ENCODE measurements at regions not wholly inside any gene's neighbourhood (a gene's known extent, or its start where the extent isn't known, plus 50 kb on each side); places are given as distances from the start of the nearest gene placed in this dataset.

- Histone ChIP-seq H3K4me3 (ENCODE audit: low read length) (no peak overlapping the region), H2BK120ac (ENCODE audit: low read depth, low read length) (no peak overlapping the region), H3K36me3 (ENCODE audit: control insufficient read depth, insufficient read depth, low read length) (no peaks in the 10 kb centered on the region), H2BK15ac (replicated peaks; ENCODE audit: low read depth) (no peak overlapping the region), H2AK5ac (ENCODE audit: low read length) (no peak overlapping the region), H3K27ac (ENCODE audit: low read depth, low read length) (no peak overlapping the region), H3K23ac (ENCODE audit: low read length) (no peak overlapping the region), H3K79me1 (ENCODE audit: low read length) (no peaks in the 10 kb centered on the region), H3K79me2 (ENCODE audit: control insufficient read depth, insufficient read depth, low read length) (no peaks in the 10 kb centered on the region), H3K27me3 (ENCODE audit: insufficient read depth, low read length, poor library complexity) (no peaks in the 10 kb centered on the region), H4K5ac (ENCODE audit: low read length) (no peak overlapping the region), H2BK5ac (ENCODE audit: low read length) (no peak overlapping the region), H3K9ac (ENCODE audit: low read length) (no peak overlapping the region), H3K4me1 (ENCODE audit: control insufficient read depth, low read depth, low read length) (no peaks in the 10 kb centered on the region), H4K8ac (ENCODE audit: low read depth, low read length) (no peak overlapping the region), H3K56ac (ENCODE audit: low read length) (no peak overlapping the region), H3K4ac (ENCODE audit: low read depth, low read length) (no peak overlapping the region), H3K4me2 (ENCODE audit: low read length) (no peak overlapping the region), H3K18ac (ENCODE audit: low read length) (no peak overlapping the region)
- DNase-seq = no peak
- no CpG with 5 or more reads among the region's 6 CpGs for WGBS (ENCODE audit: extremely low coverage, insufficient coverage, low lambda C conversion rate)
These were observed 186.1 kb downstream of the SHANK2 start for GRCh38 chr11:71066311-71066710.

DNA sequence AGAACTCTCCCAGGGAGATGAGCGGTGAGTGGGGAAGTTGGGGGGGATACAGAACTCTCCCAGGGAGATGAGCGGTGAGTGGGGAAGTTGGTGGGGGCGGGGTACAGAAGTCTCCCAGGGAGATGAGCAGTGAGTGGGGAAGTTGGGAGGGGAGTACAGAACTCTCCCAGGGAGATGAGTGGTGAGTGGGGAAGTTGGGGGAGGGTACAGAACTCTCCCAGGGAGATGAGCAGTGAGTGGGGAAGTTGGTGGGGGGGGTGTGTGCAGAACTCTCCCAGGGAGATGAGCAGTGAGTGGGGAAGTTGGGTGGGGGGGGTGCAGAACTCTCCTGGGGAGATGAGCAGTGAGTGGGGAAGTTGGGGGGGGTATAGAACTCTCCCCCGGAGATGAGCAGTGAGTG lies 186.5 kb downstream of the SHANK2 start:
- WGBS (ENCODE audit: extremely low coverage, insufficient coverage, low lambda C conversion rate) = no CpG with 5 or more reads among the region's 4 CpGs
- H3K79me2 ChIP-seq (ENCODE audit: control insufficient read depth, insufficient read depth, low read length) = no peaks in the 10 kb centered on the region
- no peak overlapping the region for H2BK15ac ChIP-seq (replicated peaks; ENCODE audit: low read depth)
- H3K27ac ChIP-seq (ENCODE audit: low read depth, low read length) = no peak overlapping the region
- H2AK5ac ChIP-seq (ENCODE audit: low read length) = no peak overlapping the region
- no peak overlapping the region for H2BK5ac ChIP-seq (ENCODE audit: low read length)
- H3K23ac ChIP-seq (ENCODE audit: low read length) = no peak overlapping the region
- no peaks in the 10 kb centered on the region for H3K4me1 ChIP-seq (ENCODE audit: control insufficient read depth, low read depth, low read length)
- no peak overlapping the region for H2BK120ac ChIP-seq (ENCODE audit: low read depth, low read length)
- H3K4ac ChIP-seq (ENCODE audit: low read depth, low read length) = no peak overlapping the region
- H3K79me1 ChIP-seq (ENCODE audit: low read length) = no peaks in the 10 kb centered on the region
- no peak overlapping the region for H3K9ac ChIP-seq (ENCODE audit: low read length)
- H3K4me3 ChIP-seq (ENCODE audit: low read length) = no peak overlapping the region
- H4K5ac ChIP-seq (ENCODE audit: low read length) = no peak overlapping the region
- no peaks in the 10 kb centered on the region for H3K27me3 ChIP-seq (ENCODE audit: insufficient read depth, low read length, poor library complexity)
- no peak for DNase-seq
- no peaks in the 10 kb centered on the region for H3K36me3 ChIP-seq (ENCODE audit: control insufficient read depth, insufficient read depth, low read length)
- no peak overlapping the region for H3K18ac ChIP-seq (ENCODE audit: low read length)
- H3K4me2 ChIP-seq (ENCODE audit: low read length) = no peak overlapping the region
- H4K8ac ChIP-seq (ENCODE audit: low read depth, low read length) = no peak overlapping the region
- no peak overlapping the region for H3K56ac ChIP-seq (ENCODE audit: low read length)

DNA sequence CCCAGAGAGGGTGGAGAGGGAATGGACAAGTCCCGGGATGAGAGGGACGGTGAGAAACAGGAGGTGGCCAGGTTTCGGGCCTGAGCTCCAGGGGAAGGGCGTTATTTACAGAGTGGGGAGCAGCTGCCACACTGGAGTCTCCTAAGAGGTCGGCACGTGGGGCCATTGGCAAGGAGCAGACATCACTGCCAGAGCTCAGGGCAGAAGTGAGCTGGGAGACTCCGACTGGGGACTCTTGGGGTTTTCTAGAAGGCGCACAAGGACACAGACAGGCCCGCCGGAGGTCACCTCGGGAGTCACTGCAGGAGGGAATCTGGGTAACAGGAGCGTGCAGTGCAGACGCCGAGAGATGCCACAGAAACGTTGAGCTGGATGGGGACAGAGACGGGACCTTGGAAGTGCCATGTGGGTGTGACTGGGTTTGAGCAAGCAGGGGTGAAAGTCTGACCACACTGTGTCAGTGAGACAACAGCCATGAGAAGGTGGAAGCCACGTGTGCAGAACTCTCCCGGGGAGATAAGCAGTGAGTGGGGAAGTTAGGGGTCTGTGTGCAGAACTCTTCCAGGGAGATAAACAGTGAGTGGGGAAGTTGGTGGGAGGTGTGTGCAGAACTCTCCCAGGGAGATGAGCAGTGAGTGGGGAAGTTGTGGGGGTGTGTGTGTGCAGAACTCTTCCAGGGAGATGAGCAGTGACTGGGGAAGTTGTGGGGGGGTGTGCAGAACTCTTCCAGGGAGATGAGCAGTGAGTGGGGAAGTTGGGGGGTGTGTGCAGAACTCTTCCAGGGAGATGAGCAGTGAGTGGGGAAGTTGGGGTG lies 187.5 kb downstream of the SHANK2 start:
- Histone ChIP-seq H3K79me1 (ENCODE audit: low read length) (no peaks in the 10 kb centered on the region), H3K56ac (ENCODE audit: low read length) (no peak overlapping the region), H3K23ac (ENCODE audit: low read length) (no peak overlapping the region), H4K5ac (ENCODE audit: low read length) (no peak overlapping the region), H3K4me1 (ENCODE audit: control insufficient read depth, low read depth, low read length) (no peaks in the 10 kb centered on the region), H3K4me3 (ENCODE audit: low read length) (no peak overlapping the region), H3K36me3 (ENCODE audit: control insufficient read depth, insufficient read depth, low read length) (no peaks in the 10 kb centered on the region), H3K18ac (ENCODE audit: low read length) (no peak overlapping the region), H3K4me2 (ENCODE audit: low read length) (no peak overlapping the region), H3K79me2 (ENCODE audit: control insufficient read depth, insufficient read depth, low read length) (no peaks in the 10 kb centered on the region), H4K8ac (ENCODE audit: low read depth, low read length) (no peak overlapping the region), H2BK120ac (ENCODE audit: low read depth, low read length) (no peak overlapping the region), H3K27ac (ENCODE audit: low read depth, low read length) (no peak overlapping the region), H3K27me3 (ENCODE audit: insufficient read depth, low read length, poor library complexity) (no peaks in the 10 kb centered on the region), H2AK5ac (ENCODE audit: low read length) (no peak overlapping the region), H3K9ac (ENCODE audit: low read length) (no peak overlapping the region), H2BK5ac (ENCODE audit: low read length) (no peak overlapping the region), H3K4ac (ENCODE audit: low read depth, low read length) (no peak overlapping the region), H2BK15ac (replicated peaks; ENCODE audit: low read depth) (no peak overlapping the region)
- DNase-seq = no peak
- WGBS (ENCODE audit: extremely low coverage, insufficient coverage, low lambda C conversion rate) = no CpG with 5 or more reads among the region's 18 CpGs

- no peak overlapping the region for H2AK5ac ChIP-seq (ENCODE audit: low read length)
- no peaks in the 10 kb centered on the region for H3K4me1 ChIP-seq (ENCODE audit: control insufficient read depth, low read depth, low read length)
- H2BK120ac ChIP-seq (ENCODE audit: low read depth, low read length) = no peak overlapping the region
- H4K8ac ChIP-seq (ENCODE audit: low read depth, low read length) = no peak overlapping the region
- no peak overlapping the region for H3K4ac ChIP-seq (ENCODE audit: low read depth, low read length)
- H3K18ac ChIP-seq (ENCODE audit: low read length) = no peak overlapping the region
- H3K4me3 ChIP-seq (ENCODE audit: low read length) = no peak overlapping the region
- no peaks in the 10 kb centered on the region for H3K79me2 ChIP-seq (ENCODE audit: control insufficient read depth, insufficient read depth, low read length)
- H3K56ac ChIP-seq (ENCODE audit: low read length) = no peak overlapping the region
- no peak overlapping the region for H3K23ac ChIP-seq (ENCODE audit: low read length)
- H2BK5ac ChIP-seq (ENCODE audit: low read length) = no peak overlapping the region
- H4K5ac ChIP-seq (ENCODE audit: low read length) = no peak overlapping the region
- no peak overlapping the region for H3K4me2 ChIP-seq (ENCODE audit: low read length)
- H3K9ac ChIP-seq (ENCODE audit: low read length) = no peak overlapping the region
- no peak for DNase-seq
- no peaks in the 10 kb centered on the region for H3K27me3 ChIP-seq (ENCODE audit: insufficient read depth, low read length, poor library complexity)
- H3K27ac ChIP-seq (ENCODE audit: low read depth, low read length) = no peak overlapping the region
- WGBS (ENCODE audit: extremely low coverage, insufficient coverage, low lambda C conversion rate) = no CpG with 5 or more reads among the region's 7 CpGs
- H2BK15ac ChIP-seq (replicated peaks; ENCODE audit: low read depth) = no peak overlapping the region
- no peaks in the 10 kb centered on the region for H3K36me3 ChIP-seq (ENCODE audit: control insufficient read depth, insufficient read depth, low read length)
- no peaks in the 10 kb centered on the region for H3K79me1 ChIP-seq (ENCODE audit: low read length)
These were observed 188.2 kb downstream of the SHANK2 start for GRCh38 chr11:71064183-71064582.

DNA sequence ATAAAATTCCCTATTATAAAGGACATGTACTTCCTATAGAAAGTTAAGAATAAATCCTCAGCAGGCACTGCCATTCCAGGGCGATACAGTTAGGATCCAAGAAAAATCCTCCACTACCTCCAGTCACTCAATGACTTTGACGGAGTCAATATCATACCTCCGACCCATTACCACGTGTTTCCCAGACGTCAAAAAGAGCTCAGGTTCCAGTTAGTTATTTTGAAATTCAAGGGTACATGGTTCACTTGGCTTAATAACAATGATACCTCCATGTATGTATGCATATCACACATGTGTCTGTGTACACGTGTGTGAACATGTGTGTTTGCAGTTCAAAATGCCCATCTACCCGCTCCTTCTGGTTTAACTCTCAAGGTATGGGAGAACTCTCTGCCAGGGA lies 189.2 kb downstream of the SHANK2 start:
- Histone ChIP-seq H4K5ac (ENCODE audit: low read length) (no peak overlapping the region), H3K56ac (ENCODE audit: low read length) (no peak overlapping the region), H3K18ac (ENCODE audit: low read length) (no peak overlapping the region), H3K4me2 (ENCODE audit: low read length) (no peak overlapping the region), H2BK5ac (ENCODE audit: low read length) (no peak overlapping the region), H3K27me3 (ENCODE audit: insufficient read depth, low read length, poor library complexity) (no peaks in the 10 kb centered on the region), H2BK120ac (ENCODE audit: low read depth, low read length) (no peak overlapping the region), H2BK15ac (replicated peaks; ENCODE audit: low read depth) (no peak overlapping the region), H4K8ac (ENCODE audit: low read depth, low read length) (no peak overlapping the region), H3K27ac (ENCODE audit: low read depth, low read length) (no peak overlapping the region), H3K36me3 (ENCODE audit: control insufficient read depth, insufficient read depth, low read length) (no peaks in the 10 kb centered on the region), H3K9ac (ENCODE audit: low read length) (no peak overlapping the region), H3K4me3 (ENCODE audit: low read length) (no peak overlapping the region), H3K79me1 (ENCODE audit: low read length) (no peaks in the 10 kb centered on the region), H3K23ac (ENCODE audit: low read length) (no peak overlapping the region), H3K4me1 (ENCODE audit: control insufficient read depth, low read depth, low read length) (no peaks in the 10 kb centered on the region), H2AK5ac (ENCODE audit: low read length) (no peak overlapping the region), H3K79me2 (ENCODE audit: control insufficient read depth, insufficient read depth, low read length) (no peaks in the 10 kb centered on the region), H3K4ac (ENCODE audit: low read depth, low read length) (no peak overlapping the region)
- WGBS (ENCODE audit: extremely low coverage, insufficient coverage, low lambda C conversion rate) = no CpG with 5 or more reads among the region's 7 CpGs
- DNase-seq = no peak

- Histone ChIP-seq H3K4ac (ENCODE audit: low read depth, low read length) (no peak overlapping the region), H3K4me1 (ENCODE audit: control insufficient read depth, low read depth, low read length) (no peaks in the 10 kb centered on the region), H3K23ac (ENCODE audit: low read length) (no peak overlapping the region), H4K5ac (ENCODE audit: low read length) (no peak overlapping the region), H4K8ac (ENCODE audit: low read depth, low read length) (no peak overlapping the region), H3K27ac (ENCODE audit: low read depth, low read length) (no peak overlapping the region), H3K18ac (ENCODE audit: low read length) (no peak overlapping the region), H2BK15ac (replicated peaks; ENCODE audit: low read depth) (no peak overlapping the region), H3K27me3 (ENCODE audit: insufficient read depth, low read length, poor library complexity) (no peaks in the 10 kb centered on the region), H2BK120ac (ENCODE audit: low read depth, low read length) (no peak overlapping the region), H3K4me2 (ENCODE audit: low read length) (no peak overlapping the region), H3K79me1 (ENCODE audit: low read length) (no peaks in the 10 kb centered on the region), H3K79me2 (ENCODE audit: control insufficient read depth, insufficient read depth, low read length) (no peaks in the 10 kb centered on the region), H2AK5ac (ENCODE audit: low read length) (no peak overlapping the region), H2BK5ac (ENCODE audit: low read length) (no peak overlapping the region), H3K56ac (ENCODE audit: low read length) (no peak overlapping the region), H3K9ac (ENCODE audit: low read length) (no peak overlapping the region), H3K36me3 (ENCODE audit: control insufficient read depth, insufficient read depth, low read length) (no peaks in the 10 kb centered on the region), H3K4me3 (ENCODE audit: low read length) (no peak overlapping the region)
- no CpG with 5 or more reads among the region's 3 CpGs for WGBS (ENCODE audit: extremely low coverage, insufficient coverage, low lambda C conversion rate)
- no peak for DNase-seq
These were observed 190.2 kb downstream of the SHANK2 start for GRCh38 chr11:71062199-71062598.

All from mesendoderm (in vitro differentiated cells).